B cell (primary cell): ENCODE measurements at regions not wholly inside any gene's neighbourhood (a gene's known extent, or its start where the extent isn't known, plus 50 kb on each side); places are given as distances from the start of the nearest gene placed in this dataset.

Experiments used
- ATAC-seq: fragments of 200-7000 bp; cut with Tn5 transposase; one replicate; pipeline ENCODE4 v1.10.0; 2021; ENCODE audit warnings: low read depth, mild to moderate bottlenecking, moderate number of reproducible peaks, moderate library complexity
- CTCF ChIA-PET: fragments of 350-600 bp; sonication (Branson Sonifier 250); formaldehyde crosslinking; loops from one replicate; lab custom pipeline; 2021; ENCODE audit warnings: antibody characterized with exemption, inconsistent platforms; lab: Charles Lee
- POLR2A ChIA-PET: fragments of 350-600 bp; sonication (Branson Sonifier 250); formaldehyde crosslinking; loops from one replicate; lab custom pipeline; 2021; ENCODE audit warnings: antibody characterized with exemption; lab: Charles Lee
- DNase-seq: peaks from one replicate; pipeline ENCODE4 v3.0.0; 2013
- H2AFZ ChIP-seq: 2 replicates; pipeline ENCODE4 v1.6.1; 2012; ENCODE audit warnings: mild to moderate bottlenecking, low read depth, low read length; ENCODE audit not compliant: insufficient read depth, poor library complexity, severe bottlenecking
- H3K27ac ChIP-seq, 2 donors: 1 replicate in 1 of 2; 2 replicates in 1 of 2; pipeline ENCODE4 v1.5.1; 2012 to 2013; ENCODE audit warnings: low read length in 2 of 2, mild to moderate bottlenecking in 2 of 2, moderate library complexity in 1 of 2
- H3K27me3 ChIP-seq, 4 experiments: fragments of 200-600 bp in 1 of 4; sonication (generic) in 1 of 4; replicated peaks in 1 of 4; 1 replicate in 2 of 4; 2 replicates in 2 of 4; pipeline versions ENCODE4 v1.6.1 to v1.7.0; 2013 to 2016; ENCODE audit warnings: low read length in 3 of 4, mild to moderate bottlenecking in 2 of 4, mixed read lengths in 1 of 4, moderate library complexity in 1 of 4; ENCODE audit not compliant: insufficient read depth in 4 of 4, control insufficient read depth in 3 of 4; ENCODE audit errors: control extremely low read depth in 1 of 4
- H3K36me3 ChIP-seq, 2 experiments: replicated peaks in 1 of 2; 1 replicate in 1 of 2; 2 replicates in 1 of 2; pipeline versions ENCODE4 v1.6.1 to v1.7.1; 2013; ENCODE audit warnings: low read length in 1 of 2; ENCODE audit not compliant: insufficient read depth in 2 of 2, control insufficient read depth in 1 of 2; ENCODE audit errors: control extremely low read depth in 1 of 2, extremely low read depth in 1 of 2
- H3K4me1 ChIP-seq, 2 donors: fragments of 200-600 bp in 1 of 2; sonication (generic) in 1 of 2; 1 replicate in 1 of 2; 2 replicates in 1 of 2; pipeline versions ENCODE4 v1.5.1 to v1.6.1; 2013 to 2017; ENCODE audit warnings: low read length in 2 of 2; ENCODE audit not compliant: control insufficient read depth in 2 of 2, insufficient read depth in 2 of 2
- H3K4me2 ChIP-seq: replicated peaks from 2 replicates; pipeline ENCODE3; 2012; ENCODE audit warnings: mild to moderate bottlenecking, low read depth, low read length; ENCODE audit not compliant: poor library complexity, severe bottlenecking
- H3K4me3 ChIP-seq, 5 experiments: fragments of 200-600 bp in 1 of 5; sonication (generic) in 1 of 5; 1 replicate in 3 of 5; 2 replicates in 2 of 5; pipeline versions ENCODE4 v1.5.1 to v1.7.0; 2011 to 2016; ENCODE audit warnings: low read length in 4 of 5, mild to moderate bottlenecking in 4 of 5, low read depth in 2 of 5, control low read depth in 1 of 5, moderate library complexity in 1 of 5; ENCODE audit not compliant: insufficient read depth in 1 of 5; ENCODE audit errors: control extremely low read depth in 1 of 5, extremely low read depth in 1 of 5
- H3K79me2 ChIP-seq: fragments of 200-600 bp; sonication (generic); one replicate; pipeline ENCODE4 v1.6.0; 2016; ENCODE audit warnings: low read length; ENCODE audit not compliant: control insufficient read depth, insufficient read depth
- H3K9ac ChIP-seq: fragments of 200-600 bp; sonication (generic); 2 replicates; pipeline ENCODE4 v1.6.1; 2017; ENCODE audit warnings: mild to moderate bottlenecking, low read length, moderate library complexity
- H3K9me3 ChIP-seq, 3 donors: one replicate each; pipeline versions ENCODE4 v1.6.1 to v1.7.1; 2013; ENCODE audit warnings: low read length in 2 of 3; ENCODE audit not compliant: control insufficient read depth in 2 of 3, insufficient read depth in 1 of 3; ENCODE audit errors: control extremely low read depth in 1 of 3
- H4K20me1 ChIP-seq: 2 replicates; pipeline ENCODE4 v1.6.0; 2012; ENCODE audit warnings: mild to moderate bottlenecking, low read length; ENCODE audit not compliant: insufficient read depth, control insufficient read depth, poor library complexity, severe bottlenecking
- H3K27ac Mint-ChIP-seq: one replicate; pipeline ENCODE4 v1.8.0; 2021; ENCODE audit warnings: mixed read lengths
- H3K27me3 Mint-ChIP-seq: one replicate; pipeline ENCODE4 v1.8.0; 2021; ENCODE audit warnings: mixed read lengths
- H3K4me1 Mint-ChIP-seq: one replicate; pipeline ENCODE4 v1.8.0; 2021; ENCODE audit warnings: mixed read lengths
- H3K4me3 Mint-ChIP-seq: one replicate; pipeline ENCODE4 v1.8.0; 2021; ENCODE audit warnings: mixed read lengths
- H3K9me3 Mint-ChIP-seq: one replicate; pipeline ENCODE4 v1.8.0; 2022; ENCODE audit warnings: mixed read lengths; ENCODE audit not compliant: insufficient read depth
- CTCF ChIP-seq: fragments of 200-600 bp; IDR thresholded peaks from one replicate; pipeline ENCODE4 v1.8.0; 2022; ENCODE audit warnings: antibody characterized with exemption, mild to moderate bottlenecking
- EZH2 ChIP-seq: IDR thresholded peaks from 2 replicates; pipeline ENCODE4 v1.6.1; 2012; ENCODE audit warnings: borderline replicate concordance, low read depth, mild to moderate bottlenecking, moderate library complexity, low read length; ENCODE audit not compliant: insufficient read depth, poor library complexity, severe bottlenecking
- WGBS: methylation state at CpG from one replicate; pipeline ENCODE4 v1.1.5; 2013; ENCODE audit warnings: missing lambda C conversion rate; ENCODE audit not compliant: insufficient coverage; 5-methylcytosine and 5-hydroxymethylcytosine counted together
- intact Hi-C: fragments of 100-400 bp; cut with micrococcal nuclease; formaldehyde crosslinking; loops from one replicate; pipeline ENCODE4 v1.10.0; 2022

GRCh38 chr7:68544851-68545250 is 1053.4 kb upstream of the AUTS2 start:
- H3K27me3 Mint-ChIP-seq: no peaks in the 10 kb centered on the region
- no peak overlapping the region for H3K9ac ChIP-seq
- ATAC-seq (no peak), DNase-seq (no peak)
- no peak overlapping the region for H3K27ac Mint-ChIP-seq
- H3K36me3 ChIP-seq: no peaks in the 10 kb centered on the region
- POLR2A ChIA-PET: no interaction called here
- intact Hi-C loops: no loop called here
- H3K9me3 Mint-ChIP-seq: peaks cover under 1% of the 10 kb centered on the region
- CTCF ChIA-PET: no interaction called here
- H3K27me3 ChIP-seq: no peaks in the 10 kb centered on the region
- peaks cover 0 to 4% (median 0%) of the 10 kb centered on the region in 3 donors for H3K9me3 ChIP-seq
- no peaks in the 10 kb centered on the region for H3K4me1 ChIP-seq
- H3K4me3 ChIP-seq: no peak overlapping the region
- H3K27ac ChIP-seq: no peak overlapping the region
- no peaks in the 10 kb centered on the region for H4K20me1 ChIP-seq
- no peak for TF ChIP-seq CTCF
- TF ChIP-seq EZH2: no peak
- H2AFZ ChIP-seq: no peak overlapping the region
- WGBS: no CpG with 5 or more reads among the region's 4 CpGs
- no peak overlapping the region for H3K4me2 ChIP-seq
- no peaks in the 10 kb centered on the region for H3K79me2 ChIP-seq
- no peak overlapping the region for H3K4me3 Mint-ChIP-seq
- no peaks in the 10 kb centered on the region for H3K4me1 Mint-ChIP-seq

- H3K36me3 ChIP-seq: no peaks in the 10 kb centered on the region
- no peaks in the 10 kb centered on the region for H3K79me2 ChIP-seq
- H3K27ac ChIP-seq: no peak overlapping the region
- no peaks in the 10 kb centered on the region for H3K9me3 Mint-ChIP-seq
- no peak overlapping the region for H3K4me2 ChIP-seq
- TF ChIP-seq EZH2: no peak
- TF ChIP-seq CTCF: no peak
- H3K9ac ChIP-seq: no peak overlapping the region
- H3K4me1 Mint-ChIP-seq: no peaks in the 10 kb centered on the region
- H3K4me1 ChIP-seq: no peaks in the 10 kb centered on the region
- H3K4me3 Mint-ChIP-seq: no peak overlapping the region
- DNase-seq (no peak), ATAC-seq (no peak)
- no peaks in the 10 kb centered on the region for H3K27me3 ChIP-seq
- no peaks in the 10 kb centered on the region for H3K27me3 Mint-ChIP-seq
- no peak overlapping the region for H2AFZ ChIP-seq
- H3K9me3 ChIP-seq: peaks cover 0 to 4% (median 0%) of the 10 kb centered on the region in 3 donors
- intact Hi-C loops: no loop called here
- no peaks in the 10 kb centered on the region for H4K20me1 ChIP-seq
- H3K4me3 ChIP-seq: no peak overlapping the region
- no peak overlapping the region for H3K27ac Mint-ChIP-seq
- 94% methylated on average over 3 of the region's 6 CpGs for WGBS
- ChIA-PET CTCF (no interaction called here), POLR2A (no interaction called here)
Measured at GRCh38 chr7:68547181-68547580, 1051.1 kb upstream of the AUTS2 start.
